Epithelial cell of esophagus (primary cell): ENCODE measurements at regions not wholly inside any gene's neighbourhood (a gene's known extent, or its start where the extent isn't known, plus 50 kb on each side); places are given as distances from the start of the nearest gene placed in this dataset.

Experiments
- DNase-seq: peaks from one replicate; pipeline ENCODE4 v3.0.0; 2010; ENCODE audit warnings: low read depth
- H3K4me3 ChIP-seq: 2 replicates; pipeline ENCODE4 v1.5.1; 2011; ENCODE audit warnings: mild to moderate bottlenecking, low read length, control low read depth
- CTCF ChIP-seq: IDR thresholded peaks from 2 replicates; pipeline ENCODE4 v1.5.1; 2011; ENCODE audit warnings: low read depth, mild to moderate bottlenecking, low read length, control low read depth, inconsistent platforms; ENCODE audit not compliant: insufficient read depth; ENCODE audit errors: missing control alignments

- DNase-seq, result no peak
- no peak for TF ChIP-seq CTCF
- no peak overlapping the region for H3K4me3 ChIP-seq
Observed at GRCh38 chr6:121578216-121578615, 142.8 kb downstream of the GJA1 start.

- no peak for TF ChIP-seq CTCF
- no peak overlapping the region for H3K4me3 ChIP-seq
- no peak for DNase-seq
Observed at GRCh38 chr6:121579478-121579877, 144.0 kb downstream of the GJA1 start.

- TF ChIP-seq CTCF, result no peak
Observed at GRCh38 chr6:121581327-121581726, 145.9 kb downstream of the GJA1 start.

GRCh38 chr6:121582262-121582661, 146.8 kb downstream of the GJA1 start:
- no peak for DNase-seq
- no peak overlapping the region for H3K4me3 ChIP-seq
- no peak for TF ChIP-seq CTCF

More at GRCh38 chr6:121581327-121581726, 145.9 kb downstream of the GJA1 start:
- no peak overlapping the region for H3K4me3 ChIP-seq
- DNase-seq, result no peak

- no peak for TF ChIP-seq CTCF
- H3K4me3 ChIP-seq, result no peak overlapping the region
- peak; percentile 30 for DNase-seq
Observed at GRCh38 chr6:121584586-121585369, 149.3 kb downstream of the GJA1 start.

GRCh38 chr6:121590438-121590837, 155.0 kb downstream of the GJA1 start:
- DNase-seq, result no peak
- TF ChIP-seq CTCF, result no peak
- no peak overlapping the region for H3K4me3 ChIP-seq

- no peak for DNase-seq
- no peak for TF ChIP-seq CTCF
- no peak overlapping the region for H3K4me3 ChIP-seq
Observed at GRCh38 chr6:121590916-121591315, 155.5 kb downstream of the GJA1 start.
